Stimulated activated CD4-positive, alpha-beta T cell treated with anti-CD3 and anti-CD28 coated beads, Interleukin-1b, Interleukin-23, amount 100 ng/mL, for 1 hour (primary cell): ENCODE measurements at regions not wholly inside any gene's neighbourhood (a gene's known extent, or its start where the extent isn't known, plus 50 kb on each side); places are given as distances from the start of the nearest gene placed in this dataset.

Source experiments
- DNase-seq, 2 donors: peaks; one replicate each; pipeline ENCODE4 v3.0.0-alpha.2; 2020; ENCODE audit warnings: low read depth in 2 of 2

DNA sequence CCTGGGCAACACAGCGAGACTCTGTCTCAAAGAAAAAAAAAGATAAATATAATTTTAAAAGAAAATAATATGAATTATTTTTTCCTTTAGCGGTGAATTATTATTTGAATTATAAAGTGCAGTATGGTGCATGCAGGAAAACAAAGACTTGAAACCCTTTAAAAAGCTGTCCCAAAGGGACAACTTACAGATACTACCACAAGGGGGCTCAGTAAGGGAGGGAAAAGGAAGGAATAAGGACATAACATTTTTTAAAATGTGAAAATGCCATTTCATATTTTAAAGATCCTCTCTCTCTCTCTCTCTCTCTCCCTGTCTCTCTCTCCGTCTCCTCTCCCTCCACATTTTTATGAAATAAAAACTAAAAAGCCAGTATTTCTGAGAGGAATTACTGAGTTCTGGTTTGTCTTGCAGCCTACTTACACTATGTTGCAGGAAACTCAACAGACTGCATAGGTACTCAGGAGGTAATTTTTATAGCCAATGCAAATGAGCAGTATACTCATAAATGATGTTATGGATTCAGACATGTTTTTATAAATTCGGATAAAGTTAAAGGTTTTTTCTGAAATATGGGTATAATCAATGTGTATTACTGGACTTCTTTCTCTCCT lies 455.0 kb upstream of the GJE1 start:
- no peak for DNase-seq

DNA sequence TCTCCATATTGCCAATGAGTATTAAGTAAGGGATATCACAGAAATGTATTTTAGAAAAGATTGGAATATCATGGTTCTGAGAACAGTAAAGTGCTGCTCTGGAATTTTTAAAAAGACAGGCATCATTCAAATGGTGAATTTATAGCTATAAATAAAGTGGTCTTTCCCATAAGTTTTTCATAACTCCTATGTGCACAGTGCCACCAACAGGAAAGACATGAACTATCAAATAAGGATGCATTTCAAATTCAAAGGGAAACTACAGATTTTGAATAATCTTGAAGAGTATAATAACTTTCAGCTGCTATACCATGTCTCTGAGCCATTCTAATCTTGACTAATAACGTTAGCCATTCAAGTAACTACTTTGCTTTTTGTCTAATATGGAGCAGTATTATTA lies 456.8 kb upstream of the GJE1 start:
- DNase-seq, result no peak

DNA sequence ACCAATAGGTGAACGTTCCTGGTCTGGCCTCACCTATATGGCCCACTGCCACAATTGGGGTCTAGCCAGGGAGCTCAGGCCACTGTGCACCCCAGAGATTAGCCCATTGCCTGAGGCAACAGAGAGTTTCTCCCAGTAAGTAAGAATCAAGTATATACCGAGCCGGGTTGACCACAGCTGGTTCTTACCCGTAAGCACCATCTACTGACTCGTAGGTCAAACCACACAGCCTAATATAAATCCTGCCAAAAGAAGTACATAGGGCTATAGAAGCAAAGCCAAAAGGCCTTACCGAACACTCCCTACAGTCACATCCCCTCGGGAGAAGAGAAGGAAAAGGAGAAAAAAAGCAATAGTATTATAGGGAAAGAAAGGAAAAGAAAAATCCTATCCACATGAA lies 463.6 kb upstream of the GJE1 start:
- DNase-seq, result no peak

GRCh38 chr6:141667580-141668309 lies 465.0 kb upstream of the GJE1 start:
- no peak for DNase-seq

- DNase-seq, result no peak
Observed at GRCh38 chr6:141666187-141666586, 466.5 kb upstream of the GJE1 start.

GRCh38 chr6:141664744-141665143 lies 468.0 kb upstream of the GJE1 start:
- DNase-seq, result no peak

DNA sequence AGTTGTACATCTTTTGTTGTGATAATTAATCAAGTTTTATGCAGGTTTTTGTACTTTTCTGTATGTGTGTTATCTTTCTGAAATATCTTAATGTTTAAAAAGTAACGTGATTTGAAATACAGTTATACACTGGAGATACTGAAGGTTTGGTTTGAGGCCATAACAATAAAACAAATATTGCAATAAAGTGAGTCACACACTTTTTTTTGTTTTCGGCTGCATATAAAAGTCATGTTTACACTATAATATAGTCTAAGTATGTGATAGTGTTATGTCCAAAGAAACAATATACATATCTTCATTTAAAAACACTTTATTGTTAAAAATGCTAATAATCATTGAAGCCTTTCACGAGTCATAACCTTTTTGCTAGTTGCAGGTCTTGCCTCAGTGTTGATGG lies 473.1 kb upstream of the GJE1 start:
- no peak for DNase-seq

- no peak for DNase-seq
Observed at GRCh38 chr6:141658696-141659095, 474.0 kb upstream of the GJE1 start.

GRCh38 chr6:141657812-141658211 lies 474.9 kb upstream of the GJE1 start:
- DNase-seq, result no peak

- no peak for DNase-seq
Observed at GRCh38 chr6:141653590-141653989, 479.1 kb upstream of the GJE1 start.

DNA sequence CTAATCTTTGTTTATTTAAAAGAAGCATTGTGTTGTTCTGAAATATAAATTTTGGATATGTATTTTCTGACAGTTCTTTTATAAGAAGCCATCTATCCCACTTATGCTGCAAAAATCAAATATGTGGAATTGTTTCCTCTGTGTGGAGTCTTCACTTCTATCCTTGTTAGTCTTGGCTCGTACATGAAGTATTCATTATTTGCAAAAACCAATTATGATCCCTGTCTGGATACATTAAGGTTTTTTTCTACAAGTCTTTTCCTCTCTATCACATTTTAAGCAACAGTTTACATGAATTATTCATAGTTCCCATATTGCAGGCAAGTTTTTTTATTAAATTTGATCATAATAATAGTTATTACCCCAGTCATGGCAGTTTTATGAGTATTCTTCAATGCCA lies 490.8 kb upstream of the GJE1 start:
- no peak for DNase-seq

DNA sequence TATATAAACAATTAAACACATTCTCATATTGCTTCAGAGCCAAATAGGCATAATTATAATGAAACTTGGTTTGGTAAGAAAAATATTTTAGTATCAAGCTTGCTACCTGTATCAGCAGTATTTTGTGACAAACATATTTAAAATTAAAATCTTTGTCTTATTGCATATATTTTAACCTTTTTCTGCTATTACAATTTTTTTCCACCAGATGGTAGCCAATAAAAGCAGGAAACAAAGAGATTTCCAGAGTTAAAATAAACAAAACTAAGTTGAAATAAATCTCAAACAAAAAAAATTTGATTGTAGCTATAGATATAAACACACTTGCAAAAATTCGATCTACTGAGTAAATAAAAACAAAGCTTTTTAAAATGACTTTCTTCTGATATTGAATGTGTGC lies 491.3 kb upstream of the GJE1 start:
- no peak for DNase-seq

DNA sequence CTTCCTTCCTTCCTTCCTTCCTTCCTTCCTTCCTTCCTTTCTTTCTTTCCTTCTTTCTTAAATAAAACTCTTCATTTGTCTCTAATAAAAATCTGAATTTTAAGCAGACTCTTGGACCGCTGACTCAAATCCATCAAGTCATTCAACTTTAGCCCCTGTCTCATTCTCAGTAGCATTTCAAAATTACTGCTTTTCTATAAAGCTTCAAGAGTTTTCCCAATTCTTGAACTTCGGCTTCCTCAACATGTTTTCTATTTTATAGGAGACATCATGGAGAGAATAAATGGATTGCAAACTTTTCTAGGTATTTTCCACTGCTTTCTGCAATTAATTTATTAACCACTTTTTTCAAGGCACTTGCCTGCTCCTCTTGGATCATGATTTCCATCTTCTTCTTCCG lies 497.1 kb upstream of the GJE1 start:
- no peak for DNase-seq

DNA sequence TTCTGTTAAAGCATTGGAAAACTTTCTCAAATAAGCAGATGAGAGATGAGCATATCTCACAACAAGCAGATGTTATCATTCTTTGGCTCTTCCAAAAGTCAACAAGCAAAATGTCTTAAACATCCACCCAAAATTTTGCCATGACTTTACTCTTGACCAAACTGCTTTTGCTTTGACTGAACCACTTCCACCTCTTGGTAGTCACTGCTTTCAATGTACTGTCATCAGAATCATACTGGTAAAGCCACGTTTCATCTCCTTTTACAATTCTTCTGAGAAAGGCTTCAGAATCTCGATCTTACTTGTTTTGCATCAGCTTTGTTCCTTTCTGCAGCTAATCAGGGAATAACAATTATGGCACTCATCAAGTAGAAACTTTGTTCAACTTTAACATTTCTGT lies 498.5 kb upstream of the GJE1 start:
- no peak for DNase-seq

- DNase-seq, result no peak
Observed at GRCh38 chr6:141624301-141624700, 508.4 kb upstream of the GJE1 start.

GRCh38 chr6:141618180-141618581 lies 514.5 kb upstream of the GJE1 start:
- no peak for DNase-seq

GRCh38 chr6:141610741-141611140 lies 522.0 kb upstream of the GJE1 start:
- no peak for DNase-seq

- no peak for DNase-seq
Observed at GRCh38 chr6:141607956-141608355, 524.8 kb upstream of the GJE1 start.

DNA sequence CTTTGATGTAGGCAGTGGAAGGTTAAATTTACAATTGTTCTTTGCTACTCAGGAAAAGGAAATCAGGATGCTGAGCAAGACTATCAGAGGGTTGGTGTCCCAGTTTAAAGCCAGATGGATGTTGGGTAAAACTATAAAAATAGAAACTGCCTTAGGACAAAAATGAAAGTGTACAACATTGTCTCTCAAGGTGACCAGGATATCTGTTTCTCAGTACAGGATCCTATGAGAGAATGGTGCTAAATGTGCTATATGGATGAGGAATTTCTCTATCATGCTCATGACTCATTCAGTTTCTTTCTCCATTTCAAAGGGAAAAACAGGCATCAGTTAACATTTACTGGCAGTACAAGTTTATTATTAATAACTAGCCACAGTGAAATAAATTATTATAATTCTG lies 534.2 kb upstream of the GJE1 start:
- no peak for DNase-seq

DNA sequence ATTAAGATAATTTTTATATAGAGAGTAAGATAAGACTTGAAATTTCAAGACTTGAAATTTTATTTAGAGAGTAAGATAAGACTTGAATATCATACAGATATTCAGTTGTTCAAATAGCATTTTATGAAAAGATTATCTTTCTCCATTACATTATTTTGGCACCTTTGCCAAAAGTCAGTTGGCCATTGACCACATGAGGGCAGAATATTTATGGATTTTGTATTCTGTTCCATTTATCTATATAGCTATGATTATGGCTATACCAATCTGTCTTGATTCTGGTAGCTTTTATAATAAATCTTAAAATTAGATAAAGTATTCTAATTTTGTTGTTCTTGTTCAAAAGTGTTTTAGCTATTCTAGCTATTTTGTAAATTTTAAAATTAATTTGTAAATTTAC lies 537.9 kb upstream of the GJE1 start:
- no peak for DNase-seq

DNA sequence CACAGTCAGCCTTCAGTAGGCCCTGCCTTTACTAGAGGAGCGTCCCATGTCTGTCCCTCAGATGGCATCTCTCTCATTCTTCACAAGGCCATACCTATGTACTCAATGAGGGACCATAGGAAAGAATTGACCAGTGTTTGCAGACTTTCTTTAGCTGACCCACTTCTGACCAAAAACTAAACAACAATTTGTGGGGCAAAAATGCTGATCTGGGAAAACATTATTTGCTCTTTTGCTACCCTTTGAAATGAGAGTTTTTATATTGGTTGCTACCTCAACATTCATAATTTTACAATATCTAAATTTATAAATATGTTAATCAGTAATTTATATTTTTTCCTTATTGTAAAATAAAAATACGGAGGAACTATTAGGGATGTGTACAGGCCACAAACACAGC lies 539.4 kb upstream of the GJE1 start:
- DNase-seq, result no peak

DNA sequence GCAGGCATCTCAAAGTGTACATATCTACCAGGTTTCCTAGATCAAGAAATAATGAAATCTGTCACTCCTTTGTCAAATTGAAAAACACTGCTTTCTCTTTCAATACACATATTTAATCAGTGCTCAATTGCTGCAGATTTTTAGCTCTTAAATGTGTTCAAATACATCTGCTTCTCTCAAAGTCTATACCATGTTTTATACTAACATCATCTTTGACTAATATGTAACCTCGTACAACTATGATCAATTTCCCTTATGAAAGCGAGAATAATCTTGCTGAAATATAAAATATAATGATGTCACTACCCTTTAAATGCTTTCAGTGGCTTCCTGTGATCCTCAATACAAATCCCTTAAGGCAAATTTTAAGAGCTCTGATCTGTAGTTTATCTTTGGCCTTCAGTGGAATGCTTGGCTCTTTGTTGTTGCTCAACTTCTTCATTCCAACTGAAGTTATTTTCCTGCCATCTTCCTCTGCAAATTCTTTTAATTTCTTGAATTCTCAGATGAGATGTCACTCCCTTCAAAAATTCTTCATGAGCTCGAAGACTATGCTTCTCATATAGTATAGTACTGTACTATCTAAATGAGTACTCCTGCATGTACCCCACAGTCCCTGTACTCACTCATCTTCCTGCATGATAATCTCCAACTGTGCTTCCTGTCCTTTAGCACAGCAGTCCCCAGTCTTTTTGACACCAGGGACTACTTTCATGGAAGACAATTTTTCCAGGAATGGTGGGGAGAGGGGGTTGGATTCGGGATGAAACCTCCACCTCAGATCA lies 545.1 kb upstream of the GJE1 start:
- DNase-seq, result no peak

DNA sequence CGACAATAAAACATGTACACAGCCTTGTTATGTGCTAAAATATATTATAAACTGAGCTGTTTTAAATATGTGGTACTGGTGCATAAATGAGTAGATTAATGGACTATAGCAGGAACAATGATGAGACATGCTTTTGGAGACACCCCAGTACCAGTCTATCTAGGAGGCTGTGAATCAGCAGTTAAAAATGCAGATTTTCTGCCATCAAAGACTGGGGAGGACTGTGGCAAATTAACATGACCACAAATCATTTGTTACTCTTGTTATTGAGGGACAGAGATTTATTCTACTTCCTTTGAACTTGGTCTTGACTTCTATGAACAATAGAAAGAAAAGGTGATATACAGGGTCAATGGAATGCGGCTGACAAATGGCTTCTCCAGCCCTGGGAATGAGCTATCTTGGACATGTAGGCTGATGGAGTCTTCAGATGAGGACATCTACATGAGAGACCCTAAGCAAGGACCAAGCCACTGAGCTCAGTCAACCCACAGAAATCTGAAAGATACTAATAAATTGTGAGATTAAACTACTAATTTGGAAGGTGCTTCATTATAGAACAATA lies 551.7 kb upstream of the GJE1 start:
- DNase-seq, result no peak
